GM21825 (cell line): ENCODE measurements at regions not wholly inside any gene's neighbourhood (a gene's known extent, or its start where the extent isn't known, plus 50 kb on each side); places are given as distances from the start of the nearest gene placed in this dataset.

ENCODE experiments used
- ATAC-seq: cut with Tn5 transposase; IDR thresholded peaks from one replicate; pipeline ENCODE4 v1.9.1; 2021; ENCODE audit warnings: mild to moderate bottlenecking, moderate library complexity; ENCODE audit not compliant: unreplicated experiment

DNA sequence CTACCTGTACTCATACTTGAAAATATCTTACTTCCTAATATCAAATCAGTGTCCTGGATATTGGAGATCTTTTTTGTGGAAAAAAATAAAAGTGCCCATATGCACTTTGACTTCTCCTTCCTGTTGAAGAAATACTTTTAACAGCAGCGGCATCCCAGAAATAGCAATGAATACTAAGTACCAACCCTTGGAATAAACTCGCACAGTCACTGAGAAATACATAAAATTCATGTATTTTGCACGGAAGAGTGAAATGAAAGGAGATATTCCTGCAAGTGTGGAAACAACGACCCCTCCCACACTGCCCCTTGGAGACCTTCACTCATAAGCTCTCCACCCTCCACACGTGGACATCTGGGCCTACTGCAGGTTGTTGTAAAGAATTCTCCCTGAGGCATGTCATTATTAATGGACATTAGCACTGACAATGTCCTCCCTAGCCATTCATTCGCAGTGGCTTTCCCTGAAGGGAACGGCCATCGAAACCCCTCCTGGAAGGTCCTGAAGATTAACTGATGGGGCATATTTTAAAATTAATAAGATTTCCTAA is 407.6 kb upstream of the PFKP start:
- ATAC-seq, result no peak

- ATAC-seq, result no peak
Measured at GRCh38 chr10:2658780-2659179, 408.6 kb upstream of the PFKP start.

- ATAC-seq, result no peak
Measured at GRCh38 chr10:2650328-2650727, 417.0 kb upstream of the PFKP start.

DNA sequence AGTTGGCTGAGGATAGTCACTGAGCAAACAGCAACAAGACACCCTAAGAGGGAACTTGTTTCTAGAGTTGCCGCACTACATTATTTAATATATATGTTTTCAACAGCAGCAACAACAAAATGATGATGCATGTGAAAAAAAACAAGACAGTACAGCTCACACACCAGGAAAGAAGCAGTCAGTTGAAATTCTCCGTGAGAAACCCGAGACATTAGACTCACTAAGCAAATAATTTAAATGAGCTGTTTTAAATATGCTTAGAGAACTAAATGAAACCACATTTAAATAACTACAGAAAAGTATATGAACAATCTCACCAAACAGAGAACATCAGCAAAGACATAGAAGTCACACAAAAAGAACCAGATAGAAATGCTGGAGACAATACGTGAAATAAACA is 426.3 kb upstream of the PFKP start:
- ATAC-seq, result no peak

GRCh38 chr10:2633630-2634029 is 433.7 kb upstream of the PFKP start:
- no peak for ATAC-seq

DNA sequence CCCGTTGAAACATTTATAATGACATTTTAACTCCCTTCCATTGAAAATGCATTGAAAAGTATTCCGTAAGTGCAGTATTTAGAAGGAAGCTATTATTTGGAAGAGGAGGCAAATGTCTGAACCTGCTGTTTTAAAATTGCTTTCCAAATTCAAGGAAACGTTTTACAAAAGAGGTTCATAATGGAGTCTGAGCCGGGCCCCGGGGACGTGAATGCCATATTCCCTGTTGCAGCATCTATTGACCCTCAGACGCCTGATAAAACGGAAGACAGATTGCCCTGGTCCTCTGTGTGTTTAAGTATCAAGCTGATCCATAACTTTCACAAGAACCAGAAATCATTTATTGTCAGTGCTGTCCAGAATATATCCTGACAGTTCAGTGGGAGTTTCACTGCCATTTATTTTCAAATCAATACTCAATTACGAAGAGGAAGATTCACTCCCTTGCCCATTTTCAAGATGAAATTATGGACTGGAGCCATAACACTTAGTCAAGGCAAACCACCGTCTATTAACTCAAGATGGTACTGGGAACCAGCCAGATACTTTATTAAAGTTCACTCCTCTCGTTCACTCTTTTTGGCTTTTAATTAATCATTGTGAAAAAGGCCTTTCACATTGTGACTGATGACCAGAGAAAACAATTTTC is 435.7 kb upstream of the PFKP start:
- ATAC-seq, result no peak

GRCh38 chr10:2628705-2629104 is 438.6 kb upstream of the PFKP start:
- ATAC-seq, result no peak

- no peak for ATAC-seq
Measured at GRCh38 chr10:2627969-2628368, 439.4 kb upstream of the PFKP start.

GRCh38 chr10:2625094-2625493 is 442.3 kb upstream of the PFKP start:
- ATAC-seq, result no peak

DNA sequence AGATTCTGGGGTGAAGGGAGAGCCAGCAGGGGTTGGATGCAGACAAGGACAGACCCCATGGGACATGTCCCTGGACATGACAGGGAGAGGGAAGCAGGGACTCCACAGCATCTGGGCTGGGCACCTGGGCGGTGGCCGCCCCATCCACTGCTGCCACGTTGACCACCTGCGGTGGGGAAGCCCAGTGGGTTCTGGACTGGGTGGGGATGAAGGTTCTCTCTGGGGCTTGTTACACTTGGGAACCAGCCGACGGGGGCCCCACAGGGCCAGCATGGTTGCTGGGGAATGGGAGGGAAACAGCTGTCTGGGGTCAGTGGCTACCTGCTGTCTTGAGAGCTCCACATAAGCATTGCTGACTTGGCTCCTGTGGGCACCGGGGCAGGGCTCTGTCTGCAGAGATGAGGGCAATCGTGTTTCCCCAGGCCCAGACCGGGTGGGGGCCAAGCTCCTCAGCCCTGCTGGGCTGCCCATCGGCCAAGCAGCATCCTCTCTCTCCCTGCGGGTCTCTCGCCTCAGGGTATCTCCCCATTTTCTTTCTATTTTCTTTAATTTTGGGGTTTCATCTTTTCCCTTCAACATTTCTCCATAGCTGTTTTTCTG is 443.6 kb upstream of the PFKP start:
- ATAC-seq, result no peak

- ATAC-seq, result no peak
Measured at GRCh38 chr10:2620827-2621521, 446.4 kb upstream of the PFKP start.

DNA sequence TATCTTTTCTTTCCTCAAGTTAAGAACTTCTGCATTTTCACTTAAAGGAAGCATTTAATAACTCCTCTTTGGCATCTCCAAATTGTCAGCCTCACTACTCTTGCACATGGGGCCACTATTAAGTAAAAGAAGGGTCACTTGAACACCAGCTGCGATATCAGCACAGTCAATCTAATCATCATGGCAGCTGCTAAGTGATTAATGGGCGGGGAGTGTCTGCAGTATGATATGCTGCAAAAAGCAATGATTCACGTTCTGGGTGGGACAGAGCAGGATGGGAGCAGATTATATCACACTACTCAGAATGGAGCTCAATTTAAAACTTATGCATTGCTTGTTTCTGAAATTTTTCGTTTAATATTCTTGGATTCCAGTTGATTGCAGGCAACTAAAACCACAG is 447.4 kb upstream of the PFKP start:
- no peak for ATAC-seq

- no peak for ATAC-seq
Measured at GRCh38 chr10:2619472-2619871, 447.9 kb upstream of the PFKP start.

DNA sequence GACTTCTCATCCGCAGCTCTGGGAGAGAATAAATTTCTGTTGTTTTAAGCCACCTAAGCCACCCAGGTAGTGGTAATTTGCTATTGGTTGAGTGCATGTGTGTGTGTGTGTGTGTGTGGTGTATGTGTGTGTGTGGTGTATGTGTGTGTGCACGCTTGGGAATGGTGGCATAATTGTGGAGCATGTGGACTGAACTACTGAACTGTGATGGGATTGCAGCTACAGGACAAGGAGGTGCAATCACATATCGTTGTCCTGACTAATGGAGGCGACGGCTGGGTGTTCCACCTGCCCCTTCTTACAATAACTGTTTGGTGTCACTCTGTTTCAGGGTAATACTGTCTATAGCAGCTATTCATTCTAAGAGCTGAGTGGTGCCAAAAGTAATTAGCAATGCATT is 448.7 kb upstream of the PFKP start:
- no peak for ATAC-seq

DNA sequence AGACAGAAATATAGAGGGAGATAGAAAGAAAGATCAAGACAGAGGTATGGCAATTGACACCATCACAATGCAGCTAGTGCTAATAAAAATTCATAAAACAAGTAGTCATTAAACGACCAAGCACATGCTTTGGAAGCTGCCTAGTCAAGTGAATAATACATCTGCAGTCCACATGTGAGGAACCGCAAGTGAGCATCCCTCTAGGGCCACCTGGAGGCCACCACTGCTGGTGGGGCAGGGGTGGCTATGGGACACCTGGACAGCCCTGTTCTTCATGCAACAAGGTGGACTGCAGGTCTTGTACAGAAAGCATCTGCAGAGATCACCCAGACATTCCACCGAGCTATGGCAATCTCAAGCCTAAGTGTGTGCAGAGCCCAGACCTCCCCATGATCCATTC is 451.1 kb upstream of the PFKP start:
- ATAC-seq, result no peak

DNA sequence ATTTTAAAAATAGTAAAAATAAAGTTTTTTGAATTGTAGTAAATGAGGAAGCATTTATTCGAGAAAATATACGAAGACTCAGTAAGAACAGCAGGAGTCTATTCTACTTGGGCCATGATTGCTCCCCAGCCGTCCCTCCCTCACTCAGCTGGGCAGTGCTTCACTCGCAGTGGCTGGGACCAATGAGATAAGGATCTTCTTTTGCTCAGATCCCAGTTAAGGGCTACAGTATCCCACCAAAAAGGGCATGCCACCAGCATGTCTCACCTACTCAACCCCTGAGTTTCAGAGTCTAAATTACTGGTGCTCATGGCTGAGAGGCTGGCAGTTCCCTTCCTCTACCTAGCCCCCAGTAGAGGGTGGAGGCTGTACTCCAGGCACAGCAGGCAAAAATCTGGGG is 455.7 kb upstream of the PFKP start:
- ATAC-seq, result no peak

DNA sequence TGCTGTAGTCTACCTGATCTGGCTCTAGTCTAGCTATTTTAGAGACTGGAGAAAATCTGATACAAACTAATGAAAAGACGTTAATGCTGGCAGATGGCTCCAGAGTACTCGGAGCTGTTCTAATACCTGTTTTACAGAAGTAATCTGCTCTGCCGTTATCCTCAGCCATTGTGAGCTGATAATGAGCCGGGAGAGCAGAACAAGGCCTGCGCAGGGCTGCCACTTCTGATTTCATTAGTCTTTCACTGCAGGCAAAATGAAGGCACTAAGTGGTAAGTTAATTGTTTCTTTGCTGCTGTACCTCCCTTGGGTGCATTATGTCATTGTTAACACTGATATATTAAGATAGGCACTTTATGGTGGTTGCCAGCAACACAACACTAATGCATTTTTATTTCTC is 456.4 kb upstream of the PFKP start:
- ATAC-seq, result no peak

DNA sequence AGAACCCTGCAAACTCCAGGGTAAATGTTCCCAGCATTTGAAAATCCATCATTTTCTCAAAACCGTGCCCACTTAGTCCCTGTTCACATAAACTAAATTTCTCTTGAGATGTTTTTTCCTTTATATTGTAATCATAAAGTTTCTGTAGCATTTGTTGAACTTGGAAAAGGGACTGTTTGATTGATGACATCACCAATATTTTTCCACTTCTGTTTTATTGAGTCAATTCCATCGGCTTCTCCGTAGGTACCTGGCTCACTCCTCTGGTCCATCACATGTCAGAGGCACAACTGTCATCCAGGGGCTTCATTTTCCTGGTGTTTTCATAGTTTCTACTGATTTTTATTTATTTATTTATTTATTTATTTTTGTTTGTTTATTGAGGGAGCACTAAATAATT is 462.5 kb upstream of the PFKP start:
- ATAC-seq, result no peak

DNA sequence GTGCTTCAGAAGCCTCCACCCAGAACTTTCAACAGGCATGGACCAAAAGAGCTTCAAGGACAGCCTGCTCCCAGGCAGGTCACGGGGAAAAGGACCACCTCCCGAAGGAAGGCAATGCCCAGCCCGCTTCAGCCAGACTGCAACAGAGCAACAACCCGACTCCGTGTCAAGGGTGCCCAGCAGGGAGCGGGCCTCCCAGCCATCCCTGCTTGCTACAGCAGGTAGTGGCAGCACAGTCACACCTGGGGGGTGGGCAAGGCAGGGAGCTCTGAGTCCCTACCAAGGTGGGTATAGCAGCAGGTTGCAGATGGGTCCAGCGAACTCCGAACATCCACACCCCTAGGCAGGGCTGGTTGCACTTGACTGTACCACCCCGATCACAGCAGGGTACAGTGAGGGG is 467.8 kb upstream of the PFKP start:
- no peak for ATAC-seq

GRCh38 chr10:2592360-2593160 is 474.8 kb upstream of the PFKP start:
- no peak for ATAC-seq

DNA sequence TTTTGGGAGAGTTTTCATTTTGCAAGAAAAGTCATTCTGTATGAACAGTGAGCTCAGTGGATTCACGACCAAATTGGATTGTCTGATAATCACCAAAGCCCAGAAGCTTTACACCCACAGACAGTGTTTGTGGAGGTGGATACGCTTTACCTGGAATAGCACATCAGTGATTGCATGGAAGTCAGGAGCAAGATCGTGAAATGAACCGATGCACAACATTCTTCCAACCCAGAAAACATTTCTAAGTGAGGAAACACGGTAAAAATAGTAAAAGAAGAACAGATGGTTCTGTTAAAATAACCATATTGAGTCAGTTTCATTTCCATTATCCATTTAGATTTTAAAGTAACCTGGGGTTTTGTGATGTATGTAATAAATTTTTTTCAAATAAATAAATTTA is 478.2 kb upstream of the PFKP start:
- ATAC-seq, result no peak
